ENCODE measurements at regions not wholly inside any gene's neighbourhood (a gene's known extent, or its start where the extent isn't known, plus 50 kb on each side); places are given as distances from the start of the nearest gene placed in this dataset.
"Not testable (repeated sequence)": the region's sequence is repeated elsewhere in the genome, so short reads cannot be mapped to it uniquely, and the experiment has no call there.

GRCh38 chr6:14417377-14417776, 299.8 kb downstream of the CD83 start:
- Mint-ChIP-seq H3K27me3 (no peaks in the 10 kb centered on the region), H3K9me3 (ENCODE audit: low read depth) (peaks cover 22% of the 10 kb centered on the region), H3K36me3 (ENCODE audit: insufficient read depth) (peaks cover 13% of the 10 kb centered on the region), H3K4me3 (ENCODE audit: low read depth) (no peak overlapping the region), H3K27ac (no peak overlapping the region), H3K4me1 (ENCODE audit: low read depth) (no peaks in the 10 kb centered on the region)
- no peak for TF ChIP-seq CTCF (IDR thresholded peaks at IDR 0.05; ENCODE audit: unreplicated experiment)
- DNase-seq (ENCODE audit: low spot score, unreplicated experiment), result no peak

GRCh38 chr6:14419224-14419623, 301.7 kb downstream of the CD83 start:
- Mint-ChIP-seq H3K36me3 (ENCODE audit: insufficient read depth) (peaks cover 15% of the 10 kb centered on the region), H3K9me3 (ENCODE audit: low read depth) (peaks cover 22% of the 10 kb centered on the region)
- H3K27ac Mint-ChIP-seq; DNase-seq (ENCODE audit: low spot score, unreplicated experiment); H3K4me3 Mint-ChIP-seq (ENCODE audit: low read depth); H3K27me3 Mint-ChIP-seq; H3K4me1 Mint-ChIP-seq (ENCODE audit: low read depth): not testable (repeated sequence)

GRCh38 chr6:14422061-14422460, 304.5 kb downstream of the CD83 start:
- Mint-ChIP-seq H3K4me1 (ENCODE audit: low read depth) (no peaks in the 10 kb centered on the region), H3K36me3 (ENCODE audit: insufficient read depth) (peaks cover 11% of the 10 kb centered on the region), H3K9me3 (ENCODE audit: low read depth) (peaks cover 15% of the 10 kb centered on the region), H3K27ac (no peak overlapping the region), H3K4me3 (ENCODE audit: low read depth) (no peak overlapping the region), H3K27me3 (no peaks in the 10 kb centered on the region)
- no peak for DNase-seq (ENCODE audit: low spot score, unreplicated experiment)
- no peak for TF ChIP-seq CTCF (IDR thresholded peaks at IDR 0.05; ENCODE audit: unreplicated experiment)

- Mint-ChIP-seq H3K9me3 (ENCODE audit: low read depth) (peaks cover 12% of the 10 kb centered on the region), H3K4me3 (ENCODE audit: low read depth) (no peak overlapping the region)
Measured at GRCh38 chr6:14422917-14423316, 305.3 kb downstream of the CD83 start.

GRCh38 chr6:14423330-14423729, 305.8 kb downstream of the CD83 start:
- H3K4me3 Mint-ChIP-seq (ENCODE audit: low read depth), result no peak overlapping the region
- H3K4me1 Mint-ChIP-seq (ENCODE audit: low read depth), result no peaks in the 10 kb centered on the region
- TF ChIP-seq CTCF (IDR thresholded peaks at IDR 0.05; ENCODE audit: unreplicated experiment), result no peak
- DNase-seq (ENCODE audit: low spot score, unreplicated experiment), result no peak
- no peaks in the 10 kb centered on the region for H3K27me3 Mint-ChIP-seq
- H3K27ac Mint-ChIP-seq, result no peak overlapping the region
- H3K9me3 Mint-ChIP-seq (ENCODE audit: low read depth), result peaks cover 10% of the 10 kb centered on the region
- peaks cover 9% of the 10 kb centered on the region for H3K36me3 Mint-ChIP-seq (ENCODE audit: insufficient read depth)

More at GRCh38 chr6:14422917-14423316, 305.3 kb downstream of the CD83 start:
- TF ChIP-seq CTCF (IDR thresholded peaks at IDR 0.05; ENCODE audit: unreplicated experiment), result no peak
- Mint-ChIP-seq H3K27me3 (no peaks in the 10 kb centered on the region), H3K4me1 (ENCODE audit: low read depth) (no peaks in the 10 kb centered on the region), H3K27ac (peak overlapping the region; percentile 79), H3K36me3 (ENCODE audit: insufficient read depth) (peaks cover 9% of the 10 kb centered on the region)
- DNase-seq (ENCODE audit: low spot score, unreplicated experiment), result no peak

GRCh38 chr6:14423955-14424354, 306.4 kb downstream of the CD83 start:
- Mint-ChIP-seq H3K4me1 (ENCODE audit: low read depth) (peaks cover under 1% of the 10 kb centered on the region), H3K27me3 (no peaks in the 10 kb centered on the region), H3K36me3 (ENCODE audit: insufficient read depth) (peaks cover 7% of the 10 kb centered on the region), H3K9me3 (ENCODE audit: low read depth) (peaks cover 10% of the 10 kb centered on the region), H3K27ac (no peak overlapping the region), H3K4me3 (ENCODE audit: low read depth) (no peak overlapping the region)
- TF ChIP-seq CTCF (IDR thresholded peaks at IDR 0.05; ENCODE audit: unreplicated experiment), result no peak
- no peak for DNase-seq (ENCODE audit: low spot score, unreplicated experiment)

Measured in progenitor cell of endocrine pancreas (in vitro differentiated cells).